Right atrium auricular region (tissue), 2 donors: ENCODE measurements at regions not wholly inside any gene's neighbourhood (a gene's known extent, or its start where the extent isn't known, plus 50 kb on each side); places are given as distances from the start of the nearest gene placed in this dataset.
"Not testable (repeated sequence)": the region's sequence is repeated elsewhere in the genome, so short reads cannot be mapped to it uniquely, and the experiment has no call there.

Source experiments
- DNase-seq: peaks from one replicate; pipeline ENCODE4 v3.0.0-alpha.2; 2019; ENCODE audit warnings: low spot score
- H3K27ac ChIP-seq, 2 donors: fragments of 200-600 bp; sonication (generic); 1 replicate in 1 of 2; 2 replicates in 1 of 2; pipeline ENCODE4 v1.5.1; 2016 to 2019
- H3K27me3 ChIP-seq, 2 donors: fragments of 200-600 bp; sonication (generic); one replicate each; pipeline versions ENCODE4 v1.5.1 to v1.6.0; 2017 to 2019
- H3K36me3 ChIP-seq: fragments of 200-600 bp; sonication (generic); one replicate; pipeline ENCODE4 v1.5.1; 2016
- H3K4me1 ChIP-seq, 2 donors: fragments of 200-600 bp; sonication (generic); one replicate each; pipeline versions ENCODE4 v1.5.1 to v1.6.0; 2017 to 2019
- H3K4me3 ChIP-seq, 2 donors: fragments of 200-600 bp; sonication (generic); 1 replicate in 1 of 2; 2 replicates in 1 of 2; pipeline ENCODE4 v1.5.1; 2017 to 2019; ENCODE audit warnings: mild to moderate bottlenecking in 1 of 2, moderate library complexity in 1 of 2
- H3K9me3 ChIP-seq, 2 donors: fragments of 200-600 bp; sonication (generic); one replicate each; pipeline ENCODE4 v1.5.1; 2019
- CTCF ChIP-seq, 2 donors: fragments of 200-600 bp; sonication (generic); IDR thresholded peaks; one replicate each; pipeline ENCODE4 v1.5.1; 2019; ENCODE audit warnings: antibody characterized with exemption in 2 of 2

DNA sequence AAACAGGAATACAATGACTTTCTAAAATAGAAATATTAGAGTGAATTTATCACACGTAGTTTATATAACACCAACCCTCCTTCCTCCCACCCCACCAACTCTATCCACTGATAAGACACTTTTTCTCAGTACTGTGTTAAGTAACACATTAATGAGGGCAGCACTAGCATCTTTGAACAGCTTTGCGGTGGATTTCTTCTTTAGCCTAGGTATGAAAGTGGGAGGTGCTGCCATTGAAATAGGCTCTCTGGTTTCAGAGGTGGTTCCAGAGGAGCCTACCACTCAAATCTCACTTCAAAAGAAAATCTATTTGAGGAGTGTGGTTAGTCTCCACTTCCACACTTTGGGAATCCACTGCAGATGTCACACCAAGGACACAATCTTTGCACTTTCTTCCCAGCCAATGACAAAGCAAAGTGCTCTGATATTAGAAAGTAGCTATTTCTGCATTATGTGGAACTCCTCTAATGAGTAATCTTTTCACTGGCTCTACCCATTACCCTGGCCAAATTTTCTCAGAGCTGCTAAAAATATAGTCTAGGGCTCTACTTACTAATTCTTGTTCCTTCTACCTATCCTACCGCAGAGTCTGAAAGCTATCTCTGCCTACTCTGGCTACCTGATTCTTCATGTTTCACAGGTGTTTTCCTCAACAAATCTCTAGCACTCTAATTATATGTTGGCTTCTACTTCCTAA lies 1667.8 kb downstream of the MRPL39 start:
- no peaks in the 10 kb centered on the region for H3K27me3 ChIP-seq
- no peaks in the 10 kb centered on the region for H3K9me3 ChIP-seq
- no peaks in the 10 kb centered on the region for H3K36me3 ChIP-seq
- no peak overlapping the region for H3K4me3 ChIP-seq
- no peak for DNase-seq
- H3K4me1 ChIP-seq = no peaks in the 10 kb centered on the region
- TF ChIP-seq CTCF (IDR thresholded peaks at IDR 0.05) = no peak
- no peak overlapping the region for H3K27ac ChIP-seq

DNA sequence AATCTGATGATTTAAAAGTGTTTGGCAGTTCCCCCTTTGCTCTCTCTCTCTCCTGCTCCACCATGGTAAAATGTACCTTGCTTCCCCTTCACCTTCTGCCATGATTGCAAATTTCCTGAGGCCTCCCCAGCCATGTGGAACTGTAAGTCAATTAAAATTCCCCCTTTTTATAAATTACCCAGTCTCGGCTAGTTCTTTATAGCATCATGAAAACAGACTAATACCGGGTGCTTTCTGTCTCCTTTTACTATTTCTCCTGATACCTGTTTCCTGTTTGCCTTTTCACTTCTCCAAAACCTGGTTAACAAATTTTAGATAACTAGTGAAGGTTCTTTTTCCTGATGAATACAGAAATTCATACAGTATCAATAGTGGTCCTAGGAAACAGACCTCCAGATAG lies 1670.3 kb downstream of the MRPL39 start:
- TF ChIP-seq CTCF (IDR thresholded peaks at IDR 0.05) = no peak
- no peak for DNase-seq
- H3K27me3 ChIP-seq = no peaks in the 10 kb centered on the region
- no peak overlapping the region for H3K4me3 ChIP-seq
- H3K36me3 ChIP-seq = no peaks in the 10 kb centered on the region
- no peaks in the 10 kb centered on the region for H3K4me1 ChIP-seq
- H3K9me3 ChIP-seq = no peaks in the 10 kb centered on the region
- H3K27ac ChIP-seq = no peak overlapping the region

DNA sequence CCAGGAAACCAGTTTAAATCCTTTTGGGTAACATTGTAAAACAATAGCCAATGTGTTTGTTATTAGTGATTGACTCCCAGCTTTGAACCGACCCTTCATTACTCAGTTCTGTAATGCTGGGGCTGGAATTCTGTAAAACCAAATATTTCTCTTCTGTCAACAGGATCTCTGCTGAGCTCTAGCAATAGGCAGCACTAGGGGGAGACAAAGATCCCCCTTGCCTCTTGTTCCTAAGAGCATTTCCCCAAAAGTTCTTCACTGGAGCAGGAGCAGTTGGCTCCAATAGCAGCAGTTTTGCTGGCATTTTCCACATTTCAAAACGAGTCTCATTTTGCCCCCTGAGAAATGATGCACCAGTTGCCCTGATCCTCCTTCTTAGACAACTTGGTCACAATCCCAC lies 1671.1 kb downstream of the MRPL39 start:
- Histone ChIP-seq H3K9me3 (no peaks in the 10 kb centered on the region), H3K36me3 (no peaks in the 10 kb centered on the region), H3K27ac (no peak overlapping the region), H3K27me3 (no peaks in the 10 kb centered on the region), H3K4me1 (no peaks in the 10 kb centered on the region), H3K4me3 (no peak overlapping the region)
- no peak for DNase-seq
- peak in 1 of 2 donors; percentile 40 for TF ChIP-seq CTCF (IDR thresholded peaks at IDR 0.05)

DNA sequence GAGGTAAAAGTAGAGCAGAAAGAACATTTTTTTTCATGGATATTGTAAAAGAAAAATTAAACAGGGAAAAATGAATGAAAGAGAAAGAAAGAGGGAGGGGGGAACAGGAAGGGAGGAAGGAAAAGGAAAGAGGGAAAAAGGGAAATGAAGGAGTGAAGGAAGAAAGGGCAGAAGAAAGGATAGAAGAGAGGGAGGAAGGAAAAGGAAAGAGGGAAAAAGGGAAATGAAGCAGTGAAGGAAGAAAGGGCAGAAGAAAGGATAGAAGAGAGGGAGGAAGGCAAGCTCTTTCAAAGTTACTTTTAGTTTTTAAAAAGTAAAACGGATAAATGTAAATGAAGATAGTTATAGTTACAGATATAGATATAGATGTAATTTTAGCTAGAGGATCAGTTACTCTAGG lies 1676.7 kb downstream of the MRPL39 start:
- no peaks in the 10 kb centered on the region for H3K27me3 ChIP-seq
- H3K4me1 ChIP-seq = no peaks in the 10 kb centered on the region
- TF ChIP-seq CTCF (IDR thresholded peaks at IDR 0.05) = no peak
- no peaks in the 10 kb centered on the region for H3K9me3 ChIP-seq
- no peak overlapping the region for H3K4me3 ChIP-seq
- no peak overlapping the region for H3K27ac ChIP-seq
- no peak for DNase-seq
- H3K36me3 ChIP-seq = no peaks in the 10 kb centered on the region

DNA sequence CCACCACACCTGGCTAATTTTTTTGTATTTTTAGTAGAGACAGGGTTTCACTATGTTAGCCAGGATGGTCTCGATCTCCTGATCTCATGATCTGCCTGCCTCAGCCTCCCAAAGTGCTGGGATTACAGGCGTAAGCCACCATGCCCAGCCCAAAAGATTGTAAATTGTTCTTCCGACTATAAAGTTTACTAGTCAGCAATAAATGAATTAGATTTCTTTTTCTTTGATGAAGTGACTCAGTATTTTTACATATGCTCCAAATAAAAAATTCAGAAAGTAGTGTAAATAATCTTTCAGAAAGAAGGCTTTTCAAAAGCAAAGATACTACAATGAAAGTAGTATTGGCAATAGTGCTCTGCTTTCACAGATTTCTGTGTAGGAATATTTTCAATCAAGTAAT lies 1680.9 kb downstream of the MRPL39 start:
- not testable (repeated sequence) for DNase-seq, H3K4me3 ChIP-seq, H3K4me1 ChIP-seq, H3K27me3 ChIP-seq, H3K27ac ChIP-seq, H3K9me3 ChIP-seq, H3K36me3 ChIP-seq

DNA sequence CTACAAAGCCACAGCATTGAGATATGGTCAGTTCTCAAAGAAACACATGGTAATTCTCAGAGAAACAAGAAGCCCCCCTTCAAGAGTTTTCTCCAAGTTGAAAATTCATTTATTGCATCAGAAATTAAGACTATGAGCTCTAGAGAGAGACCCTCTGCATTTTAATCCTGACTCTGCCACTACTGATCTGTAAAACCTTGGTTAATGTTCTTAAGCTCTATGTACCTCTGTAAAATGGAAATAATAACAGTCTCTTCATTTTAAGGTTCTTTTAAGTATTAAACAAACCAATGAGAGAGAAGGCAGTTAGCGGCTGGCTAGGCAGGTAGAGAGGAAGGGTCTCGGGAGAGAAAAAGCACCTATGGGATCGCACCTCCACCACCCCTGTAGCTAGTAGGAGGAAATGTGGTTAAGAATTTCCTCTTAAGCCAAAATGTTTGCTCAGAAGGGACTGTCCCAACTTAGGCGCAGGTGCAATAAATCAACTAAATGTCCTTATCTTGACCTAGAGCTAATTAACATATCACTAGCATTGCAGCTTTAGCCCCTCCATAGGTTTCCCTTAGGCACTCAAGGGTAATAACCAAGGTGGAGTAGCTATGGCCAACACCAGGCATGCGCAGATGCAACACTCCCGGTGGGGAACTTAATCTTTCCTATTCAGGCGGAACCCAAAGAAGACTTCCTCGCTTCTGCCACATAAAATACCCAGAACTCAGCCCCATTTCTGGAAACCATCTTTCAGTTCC lies 1685.4 kb downstream of the MRPL39 start:
- no peak for DNase-seq

More for the DNA sequence above, 1685.4 kb downstream of the MRPL39 start:
- Histone ChIP-seq H3K4me1 (no peaks in the 10 kb centered on the region), H3K4me3 (no peak overlapping the region), H3K9me3 (no peaks in the 10 kb centered on the region), H3K27me3 (no peaks in the 10 kb centered on the region), H3K27ac (no peak overlapping the region), H3K36me3 (no peaks in the 10 kb centered on the region)
- TF ChIP-seq CTCF (IDR thresholded peaks at IDR 0.05) = no peak
